ENCODE measurements at regions not wholly inside any gene's neighbourhood (a gene's known extent, or its start where the extent isn't known, plus 50 kb on each side); places are given as distances from the start of the nearest gene placed in this dataset.
"Not testable (repeated sequence)": the region's sequence is repeated elsewhere in the genome, so short reads cannot be mapped to it uniquely, and the experiment has no call there.

DNA sequence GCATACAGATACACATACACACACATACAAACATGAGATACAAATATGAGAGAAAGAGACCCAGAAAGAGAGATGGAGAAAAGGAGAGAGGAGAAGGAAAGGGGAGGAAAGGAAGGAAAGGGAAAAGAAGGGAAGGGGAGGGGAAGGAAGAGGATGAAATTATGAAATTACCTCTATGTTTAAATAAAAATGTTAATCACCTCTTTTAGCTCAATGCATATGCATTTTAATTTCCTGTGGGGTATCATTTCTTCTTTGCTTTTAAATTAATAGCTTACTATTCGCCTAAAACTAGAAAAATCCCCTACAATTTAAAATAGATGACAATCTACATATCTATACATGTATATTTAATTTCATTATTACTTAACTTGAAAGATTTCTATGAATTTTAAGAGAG lies 958.0 kb upstream of the CNTN5 start:
- DNase-seq (ENCODE audit: extremely low read depth in 1 of 4, low spot score in 3 of 4) (no peak), FAIRE-seq (no peak), ATAC-seq (no peak)
- no peak overlapping the region for H3K4me2 ChIP-seq (ENCODE audit: insufficient read depth, low read length)
- no peaks in the 10 kb centered on the region for H3K27me3 ChIP-seq (ENCODE audit: control insufficient read depth in 2 of 2, insufficient read depth in 2 of 2, low read length in 2 of 2)
- no peaks in the 10 kb centered on the region for H3K79me2 ChIP-seq (ENCODE audit: control insufficient read depth, insufficient read depth, low read length)
- no peak overlapping the region for H3K27ac ChIP-seq (ENCODE audit: extremely low read depth, low read depth, low read length)
- CTCF ChIA-PET (ENCODE audit: low intra/inter-chr PET ratio), result no interaction called here
- H3K9me3 ChIP-seq (replicated peaks; ENCODE audit: control insufficient read depth, insufficient read depth, low read depth, low read length), result no peaks in the 10 kb centered on the region; the same call in 1 of the 2 replicates
- H3K9me1 ChIP-seq (ENCODE audit: control insufficient read depth, insufficient read depth, low read length), result no peaks in the 10 kb centered on the region
- H3K4me1 ChIP-seq (replicated peaks in 1 of 2; ENCODE audit: control insufficient read depth in 2 of 2, insufficient read depth in 2 of 2, low read length in 2 of 2), result no peaks in the 10 kb centered on the region
- no peaks in the 10 kb centered on the region for H4K20me1 ChIP-seq (replicated peaks; ENCODE audit: control insufficient read depth, insufficient read depth, low read length)
- WGBS (ENCODE audit: insufficient coverage, low coverage, missing lambda C conversion rate), result 24% methylated on average over 1 of the region's 1 CpG
- no TSS peak for BruUV-seq (replicated peaks)
- intact Hi-C loops (cut with micrococcal nuclease) (no loop called here), in situ Hi-C loops (cut with MboI) (no loop called here)
- POLR2A ChIA-PET, result interaction anchor here (0.6 kb wide), 1 partner anchor 196 kb away, joined by 3 read pairs; no protein-coding TSS in a partner anchor
- H3K36me3 ChIP-seq (ENCODE audit: control insufficient read depth, insufficient read depth, low read length), result no peaks in the 10 kb centered on the region
- no peak overlapping the region for H3K4me3 ChIP-seq
- no peak overlapping the region for H3K9ac ChIP-seq (ENCODE audit: insufficient read depth in 1 of 2, low read depth in 2 of 2, low read length in 2 of 2)
- no peak overlapping the region for H2AFZ ChIP-seq (ENCODE audit: low read depth, low read length)
- TF ChIP-seq HNRNPK (IDR thresholded peaks at IDR 0.05; ENCODE audit: low read depth, low read length, poor library complexity, severe bottlenecking) (peak; percentile 46), PCBP2 (IDR thresholded peaks at IDR 0.05; ENCODE audit: low read depth, low read length, poor library complexity, severe bottlenecking) (peak; percentile 89), ZNF75A (CRISPR knock-in tag; IDR thresholded peaks at IDR 0.05) (no peak)

DNA sequence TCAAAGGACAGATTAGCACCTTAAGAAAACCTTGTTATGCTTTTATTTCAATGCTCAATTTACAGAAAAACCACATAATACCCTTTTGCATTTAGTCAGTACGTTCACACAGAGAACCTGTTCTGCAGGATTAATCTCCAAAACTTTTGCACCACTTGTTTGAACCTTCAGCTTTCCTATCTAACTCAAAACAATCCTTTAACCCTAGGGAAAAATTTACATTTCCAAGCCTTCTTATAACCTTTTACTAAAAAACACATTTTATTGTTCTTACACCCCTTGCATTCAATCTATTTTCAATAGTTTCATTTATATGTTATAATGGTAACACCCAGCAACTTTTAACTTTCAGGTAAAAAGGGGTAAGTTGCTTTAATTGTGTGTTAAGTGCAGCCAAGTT lies 952.5 kb upstream of the CNTN5 start:
- DNase-seq (ENCODE audit: extremely low read depth in 1 of 4, low spot score in 3 of 4) (no peak), FAIRE-seq (no peak), ATAC-seq (no peak)
- WGBS (ENCODE audit: insufficient coverage, low coverage, missing lambda C conversion rate), result 60% methylated on average over 1 of the region's 1 CpG
- ChIA-PET POLR2A (no interaction called here), CTCF (ENCODE audit: low intra/inter-chr PET ratio) (no interaction called here)
- Histone ChIP-seq H3K9ac (ENCODE audit: insufficient read depth in 1 of 2, low read depth in 2 of 2, low read length in 2 of 2) (no peak overlapping the region), H3K36me3 (ENCODE audit: control insufficient read depth, insufficient read depth, low read length) (no peaks in the 10 kb centered on the region), H3K4me1 (replicated peaks in 1 of 2; ENCODE audit: control insufficient read depth in 2 of 2, insufficient read depth in 2 of 2, low read length in 2 of 2) (no peaks in the 10 kb centered on the region), H2AFZ (ENCODE audit: low read depth, low read length) (peak overlapping the region; percentile 33; the same call in 1 of the 2 replicates), H4K20me1 (replicated peaks; ENCODE audit: control insufficient read depth, insufficient read depth, low read length) (no peaks in the 10 kb centered on the region), H3K4me2 (ENCODE audit: insufficient read depth, low read length) (no peak overlapping the region), H3K9me3 (replicated peaks; ENCODE audit: control insufficient read depth, insufficient read depth, low read depth, low read length) (0 out of 2 replicates have a peak, but pooled peaks cover 2% of the 10 kb centered on the region), H3K27ac (ENCODE audit: extremely low read depth, low read depth, low read length) (no peak overlapping the region), H3K27me3 (ENCODE audit: control insufficient read depth in 2 of 2, insufficient read depth in 2 of 2, low read length in 2 of 2) (no peaks in the 10 kb centered on the region), H3K79me2 (ENCODE audit: control insufficient read depth, insufficient read depth, low read length) (no peaks in the 10 kb centered on the region), H3K9me1 (ENCODE audit: control insufficient read depth, insufficient read depth, low read length) (no peaks in the 10 kb centered on the region), H3K4me3 (no peak overlapping the region)
- intact Hi-C loops (cut with micrococcal nuclease) (no loop called here), in situ Hi-C loops (cut with MboI) (no loop called here)
- TF ChIP-seq HLTF (IDR thresholded peaks at IDR 0.05) (no peak), NFE2 (IDR thresholded peaks at IDR 0.05; ENCODE audit: low read depth) (no peak), HMG20B (CRISPR knock-in tag; IDR thresholded peaks at IDR 0.05) (no peak), ZZZ3 (IDR thresholded peaks at IDR 0.05) (no peak), POU5F1 (IDR thresholded peaks at IDR 0.05; ENCODE audit: borderline replicate concordance, low read depth, low read length, partially characterized antibody) (no peak)
- no TSS peak for BruUV-seq (replicated peaks)

DNA sequence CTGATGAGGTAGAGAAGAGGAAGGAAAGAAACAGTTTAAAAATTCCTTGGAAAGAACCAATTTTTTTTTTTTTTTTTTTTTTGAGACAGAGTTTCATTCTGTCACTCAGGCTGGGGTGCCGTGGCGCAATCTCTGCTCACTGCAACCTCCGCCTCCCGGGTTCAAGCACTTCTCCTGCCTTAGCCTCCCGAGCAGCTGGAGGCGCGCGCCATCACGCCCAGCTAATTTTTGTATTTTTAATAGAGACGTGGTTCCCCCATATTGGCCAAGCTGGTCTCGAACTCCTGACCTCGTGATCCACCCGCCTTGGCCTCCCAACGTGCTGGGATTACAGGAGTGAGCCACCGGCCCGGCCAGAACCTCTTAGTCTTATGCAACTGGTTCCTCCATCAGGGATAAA lies 951.6 kb upstream of the CNTN5 start:
- POLR2A ChIA-PET, result not testable (repeated sequence)

More for the DNA sequence above, 951.6 kb upstream of the CNTN5 start:
- intact Hi-C loops (cut with micrococcal nuclease); H3K27me3 ChIP-seq (ENCODE audit: control insufficient read depth in 2 of 2, insufficient read depth in 2 of 2, low read length in 2 of 2); H3K27ac ChIP-seq (ENCODE audit: extremely low read depth, low read depth, low read length); H3K79me2 ChIP-seq (ENCODE audit: control insufficient read depth, insufficient read depth, low read length); CTCF ChIA-PET (ENCODE audit: low intra/inter-chr PET ratio); DNase-seq (ENCODE audit: extremely low read depth in 1 of 4, low spot score in 3 of 4); in situ Hi-C loops (cut with MboI); H3K9me3 ChIP-seq (replicated peaks; ENCODE audit: control insufficient read depth, insufficient read depth, low read depth, low read length); H3K36me3 ChIP-seq (ENCODE audit: control insufficient read depth, insufficient read depth, low read length); H2AFZ ChIP-seq (ENCODE audit: low read depth, low read length); H3K4me1 ChIP-seq (replicated peaks in 1 of 2; ENCODE audit: control insufficient read depth in 2 of 2, insufficient read depth in 2 of 2, low read length in 2 of 2); FAIRE-seq; H3K4me3 ChIP-seq; BruUV-seq (replicated peaks); H3K4me2 ChIP-seq (ENCODE audit: insufficient read depth, low read length); H3K9ac ChIP-seq (ENCODE audit: insufficient read depth in 1 of 2, low read depth in 2 of 2, low read length in 2 of 2); H4K20me1 ChIP-seq (replicated peaks; ENCODE audit: control insufficient read depth, insufficient read depth, low read length); H3K9me1 ChIP-seq (ENCODE audit: control insufficient read depth, insufficient read depth, low read length); ATAC-seq: not testable (repeated sequence)
- 72% methylated on average over 13 of the region's 16 CpGs for WGBS (ENCODE audit: insufficient coverage, low coverage, missing lambda C conversion rate)

Measured in K562 (cell line).